Ascending aorta (tissue), 2 donors: ENCODE measurements at regions not wholly inside any gene's neighbourhood (a gene's known extent, or its start where the extent isn't known, plus 50 kb on each side); places are given as distances from the start of the nearest gene placed in this dataset.

Experiments used
- DNase-seq, 2 donors: peaks; one replicate each; pipeline ENCODE4 v3.0.0-alpha.2; 2019; ENCODE audit warnings: low spot score in 2 of 2
- H3K27ac ChIP-seq, 2 donors: fragments of 200-600 bp; sonication (generic); one replicate each; pipeline ENCODE4 v1.5.1; 2016 to 2017; ENCODE audit warnings: mild to moderate bottlenecking in 1 of 2
- H3K27me3 ChIP-seq: fragments of 200-600 bp; sonication (generic); one replicate; pipeline ENCODE4 v1.5.1; 2017
- H3K36me3 ChIP-seq, 2 donors: fragments of 200-600 bp; sonication (generic); one replicate each; pipeline ENCODE4 v1.5.1; 2016
- H3K4me1 ChIP-seq, 2 donors: fragments of 200-600 bp; sonication (generic); one replicate each; pipeline ENCODE4 v1.5.1; 2016 to 2017; ENCODE audit warnings: mild to moderate bottlenecking in 1 of 2
- H3K4me3 ChIP-seq, 2 donors: fragments of 200-600 bp; sonication (generic); one replicate each; pipeline ENCODE4 v1.5.1; 2016 to 2017; ENCODE audit warnings: mild to moderate bottlenecking in 1 of 2
- H3K9me3 ChIP-seq, 2 donors: fragments of 200-600 bp; sonication (generic); one replicate each; pipeline ENCODE4 v1.5.1; 2016
- CTCF ChIP-seq, 3 experiments: fragments of 200-600 bp in 2 of 3; fragments of 450-650 bp in 1 of 3; sonication (generic) in 2 of 3; IDR thresholded peaks; one replicate each; pipeline ENCODE4 v1.5.1; 2016 to 2019; ENCODE audit warnings: antibody characterized with exemption in 3 of 3, mild to moderate bottlenecking in 1 of 3, moderate library complexity in 1 of 3
- intact Hi-C: fragments of 100-400 bp; cut with DNase I; formaldehyde crosslinking; loops from one replicate; pipeline ENCODE4 v1.15.1; 2023

- TF ChIP-seq CTCF (IDR thresholded peaks at IDR 0.05) = no peak
- H3K4me1 ChIP-seq = no peaks in the 10 kb centered on the region
- H3K4me3 ChIP-seq = no peak overlapping the region
Measured at GRCh38 chr7:132672200-132672990, 96.1 kb upstream of the PLXNA4 start.

GRCh38 chr7:132666774-132667172 is 90.5 kb upstream of the PLXNA4 start:
- no peaks in the 10 kb centered on the region for H3K9me3 ChIP-seq
- no peak overlapping the region for H3K27ac ChIP-seq
- H3K4me1 ChIP-seq = no peaks in the 10 kb centered on the region
- H3K36me3 ChIP-seq = no peaks in the 10 kb centered on the region
- intact Hi-C loops = no loop called here
- H3K4me3 ChIP-seq = no peak overlapping the region
- TF ChIP-seq CTCF (IDR thresholded peaks at IDR 0.05) = no peak
- no peak for DNase-seq
- no peaks in the 10 kb centered on the region for H3K27me3 ChIP-seq

More at GRCh38 chr7:132672200-132672990, 96.1 kb upstream of the PLXNA4 start:
- H3K27me3 ChIP-seq = no peaks in the 10 kb centered on the region
- no peak for DNase-seq
- intact Hi-C loops = no loop called here
- no peaks in the 10 kb centered on the region for H3K36me3 ChIP-seq
- no peaks in the 10 kb centered on the region for H3K9me3 ChIP-seq
- no peak overlapping the region for H3K27ac ChIP-seq

- Histone ChIP-seq H3K27me3 (no peaks in the 10 kb centered on the region), H3K4me3 (no peak overlapping the region), H3K27ac (no peak overlapping the region), H3K4me1 (no peaks in the 10 kb centered on the region), H3K36me3 (no peaks in the 10 kb centered on the region), H3K9me3 (no peaks in the 10 kb centered on the region)
- DNase-seq = no peak
- intact Hi-C loops = no loop called here
- no peak for TF ChIP-seq CTCF (IDR thresholded peaks at IDR 0.05)
Measured at GRCh38 chr7:132666071-132666773, 90.0 kb upstream of the PLXNA4 start.

- H3K4me1 ChIP-seq = no peaks in the 10 kb centered on the region
- no peak overlapping the region for H3K27ac ChIP-seq
- DNase-seq = no peak
- TF ChIP-seq CTCF (IDR thresholded peaks at IDR 0.05) = peak in 1 of 3 experiments; percentile 17
- H3K9me3 ChIP-seq = no peaks in the 10 kb centered on the region
- no peaks in the 10 kb centered on the region for H3K36me3 ChIP-seq
- intact Hi-C loops = no loop called here
- H3K4me3 ChIP-seq = no peak overlapping the region
- H3K27me3 ChIP-seq = no peaks in the 10 kb centered on the region
Measured at GRCh38 chr7:132656846-132657776, 80.8 kb upstream of the PLXNA4 start.

GRCh38 chr7:132656341-132656740 is 80.1 kb upstream of the PLXNA4 start:
- no peaks in the 10 kb centered on the region for H3K4me1 ChIP-seq
- no peaks in the 10 kb centered on the region for H3K27me3 ChIP-seq
- H3K4me3 ChIP-seq = no peak overlapping the region
- H3K9me3 ChIP-seq = no peaks in the 10 kb centered on the region
- H3K27ac ChIP-seq = no peak overlapping the region
- H3K36me3 ChIP-seq = no peaks in the 10 kb centered on the region
- DNase-seq = no peak
- intact Hi-C loops = no loop called here
- no peak for TF ChIP-seq CTCF (IDR thresholded peaks at IDR 0.05)
